ENCODE measurements at regions not wholly inside any gene's neighbourhood (a gene's known extent, or its start where the extent isn't known, plus 50 kb on each side); places are given as distances from the start of the nearest gene placed in this dataset.

- TF ChIP-seq CTCF (IDR thresholded peaks at IDR 0.05), result no peak
- no peak for TF ChIP-seq EZH2 (IDR thresholded peaks at IDR 0.05; ENCODE audit: borderline replicate concordance, insufficient read depth, low read depth, low read length, poor library complexity, severe bottlenecking)
Measured at GRCh38 chr11:135002236-135002635, 590.2 kb upstream of the B3GAT1 start.
